ENCODE measurements at regions not wholly inside any gene's neighbourhood (a gene's known extent, or its start where the extent isn't known, plus 50 kb on each side); places are given as distances from the start of the nearest gene placed in this dataset.

- no peak overlapping the region for H3K4me3 Mint-ChIP-seq
- Histone ChIP-seq H2AFZ (ENCODE audit: insufficient read depth, low read depth, low read length, poor library complexity, severe bottlenecking) (no peak overlapping the region), H3K4me3 (ENCODE audit: control extremely low read depth in 1 of 5, extremely low read depth in 1 of 5, insufficient read depth in 1 of 5, low read depth in 2 of 5, low read length in 4 of 5) (no peak overlapping the region), H3K4me2 (replicated peaks; ENCODE audit: low read depth, low read length, poor library complexity, severe bottlenecking) (peak overlapping the region; percentile 21), H3K27me3 (replicated peaks in 1 of 4; ENCODE audit: control extremely low read depth in 1 of 4, control insufficient read depth in 3 of 4, insufficient read depth in 4 of 4, low read length in 3 of 4) (no peaks in the 10 kb centered on the region), H3K9me3 (ENCODE audit: control extremely low read depth in 1 of 3, control insufficient read depth in 2 of 3, insufficient read depth in 1 of 3, low read length in 2 of 3) (no peaks in the 10 kb centered on the region), H4K20me1 (ENCODE audit: control insufficient read depth, insufficient read depth, low read length, poor library complexity, severe bottlenecking) (no peaks in the 10 kb centered on the region), H3K36me3 (replicated peaks in 1 of 2; ENCODE audit: control extremely low read depth in 1 of 2, control insufficient read depth in 1 of 2, extremely low read depth in 1 of 2, insufficient read depth in 2 of 2, low read length in 1 of 2) (no peaks in the 10 kb centered on the region), H3K79me2 (ENCODE audit: control insufficient read depth, insufficient read depth, low read length) (no peaks in the 10 kb centered on the region), H3K9ac (ENCODE audit: low read length) (no peak overlapping the region), H3K4me1 (ENCODE audit: control insufficient read depth in 2 of 2, insufficient read depth in 2 of 2, low read length in 2 of 2) (peaks cover 18 to 22% of the 10 kb centered on the region in 2 donors), H3K27ac (ENCODE audit: low read length in 2 of 2) (no peak overlapping the region)
- no peaks in the 10 kb centered on the region for H3K27me3 Mint-ChIP-seq
- CTCF ChIA-PET: interaction anchor here (0.7 to 2.3 kb wide), 9 partner anchors 7 to 282 kb away, joined by 3 to 14 read pairs (median 4); no protein-coding TSS in a partner anchor
- WGBS (ENCODE audit: insufficient coverage): 83% methylated on average over 10 of the region's 14 CpGs
- intact Hi-C loops (cut with micrococcal nuclease): loop anchor here (10.0 kb wide), 2 partner anchors 85 to 185 kb away; partner anchors contain the start of gene ZNF532
- ATAC-seq (ENCODE audit: low read depth) (no peak), DNase-seq (no peak)
- TF ChIP-seq CTCF (IDR thresholded peaks at IDR 0.05) (no peak), EZH2 (IDR thresholded peaks at IDR 0.05; ENCODE audit: borderline replicate concordance, insufficient read depth, low read depth, low read length, poor library complexity, severe bottlenecking) (no peak)
- no peaks in the 10 kb centered on the region for H3K9me3 Mint-ChIP-seq (ENCODE audit: insufficient read depth)
- peaks cover 19% of the 10 kb centered on the region for H3K4me1 Mint-ChIP-seq
- no peak overlapping the region for H3K27ac Mint-ChIP-seq
- POLR2A ChIA-PET: no interaction called here
Measured at GRCh38 chr18:59049721-59050660, 89.7 kb upstream of the SEC11C start.

GRCh38 chr18:59050661-59051057, 89.0 kb upstream of the SEC11C start:
- DNase-seq: peak; percentile 34
- Histone ChIP-seq H3K9ac (ENCODE audit: low read length) (no peak overlapping the region), H3K79me2 (ENCODE audit: control insufficient read depth, insufficient read depth, low read length) (no peaks in the 10 kb centered on the region), H3K27me3 (replicated peaks in 1 of 4; ENCODE audit: control extremely low read depth in 1 of 4, control insufficient read depth in 3 of 4, insufficient read depth in 4 of 4, low read length in 3 of 4) (no peaks in the 10 kb centered on the region), H3K36me3 (replicated peaks in 1 of 2; ENCODE audit: control extremely low read depth in 1 of 2, control insufficient read depth in 1 of 2, extremely low read depth in 1 of 2, insufficient read depth in 2 of 2, low read length in 1 of 2) (no peaks in the 10 kb centered on the region), H3K4me2 (replicated peaks; ENCODE audit: low read depth, low read length, poor library complexity, severe bottlenecking) (peak overlapping the region; percentile 21), H3K4me3 (ENCODE audit: control extremely low read depth in 1 of 5, extremely low read depth in 1 of 5, insufficient read depth in 1 of 5, low read depth in 2 of 5, low read length in 4 of 5) (no peak overlapping the region), H3K9me3 (ENCODE audit: control extremely low read depth in 1 of 3, control insufficient read depth in 2 of 3, insufficient read depth in 1 of 3, low read length in 2 of 3) (no peaks in the 10 kb centered on the region), H3K4me1 (ENCODE audit: control insufficient read depth in 2 of 2, insufficient read depth in 2 of 2, low read length in 2 of 2) (peaks cover 18 to 22% of the 10 kb centered on the region in 2 donors), H3K27ac (ENCODE audit: low read length in 2 of 2) (peak overlapping the region in 1 of 2 donors; percentile 14), H2AFZ (ENCODE audit: insufficient read depth, low read depth, low read length, poor library complexity, severe bottlenecking) (no peak overlapping the region), H4K20me1 (ENCODE audit: control insufficient read depth, insufficient read depth, low read length, poor library complexity, severe bottlenecking) (no peaks in the 10 kb centered on the region)
- intact Hi-C loops (cut with micrococcal nuclease): loop anchor here (10.0 kb wide), 2 partner anchors 86 to 186 kb away; partner anchors contain the start of gene ZNF532
- H3K27ac Mint-ChIP-seq: peak overlapping the region; percentile 24
- ATAC-seq (ENCODE audit: low read depth): peak; percentile 28
- ChIA-PET POLR2A (no interaction called here), CTCF (interaction anchor here (0.7 to 2.3 kb wide), 8 partner anchors 9 to 282 kb away, joined by 3 to 14 read pairs (median 4); no protein-coding TSS in a partner anchor)
- no peaks in the 10 kb centered on the region for H3K27me3 Mint-ChIP-seq
- WGBS (ENCODE audit: insufficient coverage): 0% methylated on average over 1 of the region's 3 CpGs
- no peaks in the 10 kb centered on the region for H3K9me3 Mint-ChIP-seq (ENCODE audit: insufficient read depth)
- H3K4me3 Mint-ChIP-seq: peak overlapping the region; percentile 9
- TF ChIP-seq EZH2 (IDR thresholded peaks at IDR 0.05; ENCODE audit: borderline replicate concordance, insufficient read depth, low read depth, low read length, poor library complexity, severe bottlenecking) (no peak), CTCF (IDR thresholded peaks at IDR 0.05) (no peak)
- peaks cover 19% of the 10 kb centered on the region for H3K4me1 Mint-ChIP-seq
